ENCODE measurements at regions not wholly inside any gene's neighbourhood (a gene's known extent, or its start where the extent isn't known, plus 50 kb on each side); places are given as distances from the start of the nearest gene placed in this dataset.
"Not testable (repeated sequence)": the region's sequence is repeated elsewhere in the genome, so short reads cannot be mapped to it uniquely, and the experiment has no call there.

DNA sequence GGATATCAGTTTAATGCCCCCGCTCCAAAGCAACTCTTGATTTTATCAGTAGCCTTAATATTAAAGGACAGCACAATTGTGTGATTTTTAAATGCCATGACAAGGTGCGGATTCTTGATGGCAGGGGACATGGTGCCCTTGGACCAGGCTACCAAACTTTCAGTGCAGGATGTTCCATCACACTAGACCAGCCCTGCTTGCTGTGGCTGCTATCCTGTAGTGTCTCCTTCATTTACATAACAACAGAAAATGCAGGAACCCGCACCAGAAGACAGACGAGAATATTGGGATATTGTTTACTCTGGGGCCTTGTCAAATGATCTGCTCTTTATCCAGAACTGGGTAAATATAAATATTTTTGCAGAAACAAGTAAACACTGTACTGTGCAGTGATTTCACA is 229.3 kb upstream of the PKN2 start:
- DNase-seq = no peak

- peak; percentile 7 for DNase-seq
Observed at GRCh38 chr1:88455621-88456256, 228.3 kb upstream of the PKN2 start.

- no peak for DNase-seq
Observed at GRCh38 chr1:88457197-88457596, 226.9 kb upstream of the PKN2 start.

DNA sequence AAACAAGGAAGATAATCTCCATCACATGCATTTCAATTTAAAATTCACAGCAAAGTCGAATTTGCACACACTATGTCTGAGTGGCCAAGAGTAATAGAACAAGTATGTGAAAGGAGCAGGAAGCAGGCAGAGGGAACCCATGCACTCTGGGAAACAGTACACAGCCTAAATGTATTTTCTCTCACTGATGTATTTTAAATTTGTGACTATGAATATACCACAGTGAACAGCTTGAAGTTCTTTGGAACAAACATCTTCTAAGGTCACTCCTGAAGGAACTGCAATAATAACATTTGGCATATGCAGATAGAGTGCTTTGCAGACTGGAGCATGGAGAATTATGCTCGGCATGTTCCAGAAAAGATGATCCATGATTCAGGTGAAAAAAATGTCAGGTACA is 223.1 kb upstream of the PKN2 start:
- DNase-seq = no peak

- no peak for DNase-seq
Observed at GRCh38 chr1:88462096-88462487, 222.0 kb upstream of the PKN2 start.

DNA sequence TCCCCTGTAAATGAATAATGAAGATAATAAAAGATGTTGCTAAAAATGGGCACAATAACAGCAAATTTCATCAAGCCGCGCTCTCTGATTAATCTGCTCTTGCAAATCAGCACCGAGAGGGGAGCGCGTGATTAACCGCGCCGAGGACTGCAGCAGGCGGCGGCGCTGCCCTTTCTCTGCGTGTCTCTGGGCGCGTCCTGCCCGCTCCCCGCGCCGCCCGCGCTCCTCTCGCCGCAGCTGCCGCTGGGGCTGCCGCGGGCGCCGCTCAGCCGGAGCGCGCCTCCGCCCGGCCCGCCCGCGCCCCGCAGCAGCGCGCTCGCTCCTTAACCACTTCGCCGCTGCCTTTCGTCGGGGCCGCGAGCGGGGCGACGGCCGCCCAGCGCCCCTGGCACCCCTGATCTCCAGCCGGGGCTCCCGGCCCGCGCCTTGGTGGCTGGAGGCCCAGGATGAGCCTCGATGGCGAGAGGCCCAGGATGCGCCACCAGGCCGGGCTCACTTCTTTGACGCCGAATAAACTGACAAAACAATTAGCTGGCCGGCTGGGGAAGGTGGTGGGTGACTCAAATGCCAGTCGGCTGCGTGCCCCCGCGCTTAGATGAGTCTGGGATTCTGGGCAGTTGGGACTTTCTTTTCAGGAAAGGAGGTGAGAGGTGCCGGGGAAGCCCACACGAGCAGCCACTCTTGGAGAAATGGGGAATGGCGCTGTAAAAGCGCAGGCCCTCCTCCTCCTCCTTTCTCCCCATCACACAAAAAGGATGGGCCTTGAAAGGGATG is 221.4 kb upstream of the PKN2 start:
- no peak for DNase-seq

- no peak for DNase-seq
Observed at GRCh38 chr1:88463401-88463985, 220.6 kb upstream of the PKN2 start.

DNA sequence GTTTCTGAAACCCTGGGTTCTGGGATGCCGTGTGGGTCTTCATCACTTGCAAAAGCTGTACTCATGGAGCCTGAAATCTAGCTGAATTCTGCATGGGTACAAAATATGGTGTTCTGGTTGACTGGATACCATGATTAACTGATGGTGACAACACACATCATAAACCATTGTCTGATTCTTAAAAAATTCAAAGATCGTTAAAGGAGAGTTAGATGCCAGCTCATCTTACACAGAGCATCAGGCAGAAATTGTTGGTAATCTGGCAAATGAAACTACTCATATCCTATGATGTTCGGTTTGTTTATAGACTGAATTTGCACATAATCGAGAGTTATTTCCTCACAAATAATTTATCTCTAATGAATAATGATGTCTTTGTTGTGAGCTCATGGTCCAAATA is 218.1 kb upstream of the PKN2 start:
- no peak for DNase-seq

DNA sequence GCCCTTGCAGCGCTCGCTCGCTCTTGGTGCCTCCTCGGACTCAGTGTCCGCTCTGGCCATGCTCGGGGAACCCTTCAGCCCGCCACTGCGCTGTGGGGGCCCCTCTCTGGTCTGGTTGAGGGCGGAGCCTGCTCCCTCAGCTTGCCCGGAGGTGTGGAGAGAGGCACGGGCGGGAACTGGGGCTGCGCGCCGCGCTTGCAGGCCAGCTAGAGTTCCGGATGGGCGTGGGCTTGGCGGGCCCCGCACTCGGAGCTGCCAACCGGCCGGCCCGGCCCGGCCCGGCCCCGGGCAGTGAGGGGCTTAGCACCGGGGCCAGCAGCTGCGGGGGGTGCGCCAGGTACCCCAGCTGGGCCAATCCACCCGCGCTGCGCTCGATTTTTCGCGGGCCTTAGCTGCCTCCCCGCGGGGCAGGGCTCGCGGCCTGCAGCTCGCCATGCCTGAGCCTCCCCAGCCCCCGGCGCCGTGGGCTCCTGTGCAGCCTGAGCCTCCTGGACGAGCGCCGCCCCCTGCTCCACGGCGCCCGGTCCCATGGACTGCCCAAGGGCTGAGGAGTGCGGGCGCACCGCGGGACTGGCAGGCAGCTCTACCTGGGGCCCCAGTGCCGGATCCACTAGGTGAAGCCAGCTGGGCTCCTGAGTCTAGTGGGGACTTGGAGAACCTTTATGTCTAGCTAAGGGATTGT is 217.0 kb upstream of the PKN2 start:
- no peak for DNase-seq

GRCh38 chr1:88472298-88472697 is 211.8 kb upstream of the PKN2 start:
- DNase-seq = no peak

DNA sequence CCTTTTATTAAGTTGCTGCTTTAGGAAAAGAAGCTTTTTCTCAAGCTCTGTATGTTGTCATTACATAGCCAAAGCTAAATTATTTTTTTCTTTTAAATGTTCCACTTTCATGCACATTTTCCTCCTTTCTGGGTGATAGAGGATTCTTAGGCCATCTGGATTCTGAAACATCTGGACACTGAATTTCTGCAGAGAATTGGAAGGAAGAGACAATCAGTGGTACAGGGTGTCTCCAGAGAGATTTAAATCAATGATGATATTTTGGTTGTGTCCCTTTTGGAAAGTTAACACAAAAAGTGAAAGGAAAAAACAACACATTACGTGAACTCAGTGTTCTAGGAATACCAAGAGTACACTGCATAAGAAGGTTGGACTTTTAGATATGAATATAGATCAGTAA is 211.4 kb upstream of the PKN2 start:
- no peak for DNase-seq

DNA sequence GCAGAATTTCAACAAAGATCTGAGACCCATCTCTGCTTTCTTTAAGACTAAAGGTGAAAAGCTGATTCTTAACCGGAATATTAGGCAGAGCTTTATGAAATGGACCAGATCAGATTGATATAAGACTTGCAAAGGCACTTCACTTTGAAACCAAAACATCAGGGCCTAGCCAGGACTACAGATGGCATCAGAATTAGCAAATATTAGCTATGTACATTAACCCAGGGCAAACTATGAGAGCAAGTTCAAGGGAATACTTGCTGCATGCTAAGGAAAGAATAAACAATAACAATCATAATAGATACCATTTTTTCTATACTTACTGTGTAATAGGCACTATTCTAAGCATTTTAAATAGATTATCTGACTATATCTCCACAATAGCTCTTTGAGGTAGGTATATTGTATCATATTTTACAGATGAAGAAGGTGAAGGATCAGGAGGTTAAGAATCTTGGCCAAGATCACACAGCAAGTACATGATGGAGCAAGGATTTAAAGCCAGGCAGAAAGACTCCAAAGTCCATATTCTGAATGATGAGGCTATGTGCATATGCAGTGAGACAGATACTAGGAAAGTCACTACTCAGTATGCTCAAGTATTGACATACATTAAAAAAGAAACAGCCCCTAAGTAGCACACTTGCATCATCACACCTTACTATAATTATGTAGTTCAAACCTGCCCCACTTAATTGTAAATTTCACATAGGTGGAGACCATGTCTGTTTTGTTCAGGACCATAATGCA is 209.3 kb upstream of the PKN2 start:
- no peak for DNase-seq

- no peak for DNase-seq
Observed at GRCh38 chr1:88484881-88485280, 199.2 kb upstream of the PKN2 start.

- no peak for DNase-seq
Observed at GRCh38 chr1:88488237-88488636, 195.8 kb upstream of the PKN2 start.

GRCh38 chr1:88490676-88491075 is 193.4 kb upstream of the PKN2 start:
- DNase-seq = no peak

- DNase-seq = no peak
Observed at GRCh38 chr1:88499671-88500070, 184.4 kb upstream of the PKN2 start.

- no peak for DNase-seq
Observed at GRCh38 chr1:88502886-88503285, 181.2 kb upstream of the PKN2 start.

- no peak for DNase-seq
Observed at GRCh38 chr1:88503646-88504045, 180.4 kb upstream of the PKN2 start.

GRCh38 chr1:88504601-88505000 is 179.5 kb upstream of the PKN2 start:
- DNase-seq = no peak

DNA sequence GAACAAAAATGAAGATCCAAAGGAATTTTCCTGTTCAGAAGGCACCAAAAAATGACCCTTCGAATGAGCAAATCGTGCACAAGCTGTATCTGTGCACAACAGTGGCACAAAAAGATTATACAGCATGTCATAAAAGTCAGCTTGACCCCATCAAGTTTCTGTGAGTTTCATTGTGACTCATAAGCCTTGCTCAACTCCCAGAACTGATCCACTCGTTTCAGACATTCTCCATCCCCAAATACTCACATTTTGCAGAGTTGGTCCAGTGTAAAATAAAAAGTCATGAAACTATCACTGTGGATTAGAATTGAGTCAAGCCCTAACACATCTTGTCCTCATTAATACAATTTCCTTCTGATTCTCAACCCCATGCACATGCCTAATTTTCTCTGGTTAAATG is 174.7 kb upstream of the PKN2 start:
- no peak for DNase-seq

GRCh38 chr1:88514544-88515060 is 169.5 kb upstream of the PKN2 start:
- DNase-seq = no peak

- not testable (repeated sequence) for DNase-seq
Observed at GRCh38 chr1:88517499-88517898, 166.6 kb upstream of the PKN2 start.

- no peak for DNase-seq
Observed at GRCh38 chr1:88519156-88519555, 164.9 kb upstream of the PKN2 start.

Measured in OCI-M1 (cell line).